HG03558 (cell line): ENCODE measurements at regions not wholly inside any gene's neighbourhood (a gene's known extent, or its start where the extent isn't known, plus 50 kb on each side); places are given as distances from the start of the nearest gene placed in this dataset.

Experiments used
- ATAC-seq: cut with Tn5 transposase; IDR thresholded peaks from one replicate; pipeline ENCODE4 v1.9.1; 2021; ENCODE audit warnings: moderate number of reproducible peaks; ENCODE audit not compliant: unreplicated experiment; ENCODE audit errors: extremely low read depth

- no peak for ATAC-seq
These were observed 187.6 kb upstream of the CST7 start for GRCh38 chr20:24761220-24762065.

GRCh38 chr20:24762371-24762770 lies 186.7 kb upstream of the CST7 start:
- no peak for ATAC-seq

GRCh38 chr20:24762791-24763350 lies 186.2 kb upstream of the CST7 start:
- no peak for ATAC-seq

- ATAC-seq: no peak
These were observed 185.6 kb upstream of the CST7 start for GRCh38 chr20:24763386-24764026.

GRCh38 chr20:24764027-24764793 lies 184.9 kb upstream of the CST7 start:
- no peak for ATAC-seq

- ATAC-seq: no peak
These were observed 184.3 kb upstream of the CST7 start for GRCh38 chr20:24764794-24765202.

- ATAC-seq: no peak
These were observed 183.5 kb upstream of the CST7 start for GRCh38 chr20:24765316-24766142.

- no peak for ATAC-seq
These were observed 182.9 kb upstream of the CST7 start for GRCh38 chr20:24766143-24766527.

GRCh38 chr20:24766826-24767622 lies 182.0 kb upstream of the CST7 start:
- no peak for ATAC-seq

- ATAC-seq: no peak
These were observed 181.4 kb upstream of the CST7 start for GRCh38 chr20:24767623-24768100.

- ATAC-seq: no peak
These were observed 180.8 kb upstream of the CST7 start for GRCh38 chr20:24768201-24768636.

GRCh38 chr20:24768713-24769601 lies 180.1 kb upstream of the CST7 start:
- no peak for ATAC-seq

- no peak for ATAC-seq
These were observed 179.0 kb upstream of the CST7 start for GRCh38 chr20:24769878-24770627.

- ATAC-seq: no peak
These were observed 178.2 kb upstream of the CST7 start for GRCh38 chr20:24770628-24771541.

- no peak for ATAC-seq
These were observed 177.5 kb upstream of the CST7 start for GRCh38 chr20:24771542-24772061.

- no peak for ATAC-seq
These were observed 176.4 kb upstream of the CST7 start for GRCh38 chr20:24772667-24773066.
